Nephron (organoid): ENCODE measurements at regions not wholly inside any gene's neighbourhood (a gene's known extent, or its start where the extent isn't known, plus 50 kb on each side); places are given as distances from the start of the nearest gene placed in this dataset.
"Not testable (repeated sequence)": the region's sequence is repeated elsewhere in the genome, so short reads cannot be mapped to it uniquely, and the experiment has no call there.

Experiments
- H3K27ac Mint-ChIP-seq, 3 experiments: 2 replicates each; pipeline ENCODE4 v1.8.0; 2020; ENCODE audit warnings: mixed read lengths in 3 of 3, mild to moderate bottlenecking in 2 of 3, moderate library complexity in 1 of 3
- H3K27me3 Mint-ChIP-seq: 2 replicates; pipeline ENCODE4 v1.8.0; 2021; ENCODE audit warnings: low read depth, mild to moderate bottlenecking, moderate library complexity, mixed read lengths
- H3K36me3 Mint-ChIP-seq: 2 replicates; pipeline ENCODE4 v1.8.0; 2020; ENCODE audit warnings: low read depth, mixed read lengths
- H3K4me1 Mint-ChIP-seq: 2 replicates; pipeline ENCODE4 v1.8.0; 2020; ENCODE audit warnings: mixed read lengths
- H3K4me3 Mint-ChIP-seq, 3 experiments: 2 replicates each; pipeline ENCODE4 v1.8.0; 2020; ENCODE audit warnings: mild to moderate bottlenecking in 3 of 3, mixed read lengths in 3 of 3, moderate library complexity in 2 of 3
- H3K9me3 Mint-ChIP-seq: 2 replicates; pipeline ENCODE4 v1.8.0; 2020; ENCODE audit warnings: mixed read lengths
- TF ChIP-seq, protein P1 (sequence below), 3 experiments: fragments of 200-600 bp; sonication (generic); IDR thresholded peaks; one replicate each; pipeline ENCODE4 v1.5.0; 2021; ENCODE audit warnings: antibody characterized with exemption in 3 of 3; ENCODE audit not compliant: unreplicated experiment in 3 of 3

DNA sequence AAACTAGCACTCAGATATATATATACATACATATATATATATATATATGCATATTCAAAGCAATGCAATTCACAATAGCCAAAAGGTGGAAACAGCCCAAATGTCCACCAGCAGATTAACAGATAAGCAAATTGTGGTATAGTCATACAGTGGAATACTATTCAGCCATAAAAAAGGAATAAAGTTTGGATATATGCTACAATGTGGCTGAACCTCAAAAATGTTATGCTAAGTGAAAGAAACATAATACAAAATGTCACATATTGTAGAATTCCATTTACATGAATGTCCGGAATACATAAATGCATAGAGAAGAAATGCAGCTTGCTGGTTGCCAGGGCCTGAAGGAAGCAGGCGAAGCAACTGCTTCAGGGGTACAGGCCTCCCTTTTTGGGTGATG lies 143.4 kb downstream of the ATPSCKMT start:
- no peaks in the 10 kb centered on the region for H3K36me3 Mint-ChIP-seq
- no peak overlapping the region for H3K27ac Mint-ChIP-seq

DNA sequence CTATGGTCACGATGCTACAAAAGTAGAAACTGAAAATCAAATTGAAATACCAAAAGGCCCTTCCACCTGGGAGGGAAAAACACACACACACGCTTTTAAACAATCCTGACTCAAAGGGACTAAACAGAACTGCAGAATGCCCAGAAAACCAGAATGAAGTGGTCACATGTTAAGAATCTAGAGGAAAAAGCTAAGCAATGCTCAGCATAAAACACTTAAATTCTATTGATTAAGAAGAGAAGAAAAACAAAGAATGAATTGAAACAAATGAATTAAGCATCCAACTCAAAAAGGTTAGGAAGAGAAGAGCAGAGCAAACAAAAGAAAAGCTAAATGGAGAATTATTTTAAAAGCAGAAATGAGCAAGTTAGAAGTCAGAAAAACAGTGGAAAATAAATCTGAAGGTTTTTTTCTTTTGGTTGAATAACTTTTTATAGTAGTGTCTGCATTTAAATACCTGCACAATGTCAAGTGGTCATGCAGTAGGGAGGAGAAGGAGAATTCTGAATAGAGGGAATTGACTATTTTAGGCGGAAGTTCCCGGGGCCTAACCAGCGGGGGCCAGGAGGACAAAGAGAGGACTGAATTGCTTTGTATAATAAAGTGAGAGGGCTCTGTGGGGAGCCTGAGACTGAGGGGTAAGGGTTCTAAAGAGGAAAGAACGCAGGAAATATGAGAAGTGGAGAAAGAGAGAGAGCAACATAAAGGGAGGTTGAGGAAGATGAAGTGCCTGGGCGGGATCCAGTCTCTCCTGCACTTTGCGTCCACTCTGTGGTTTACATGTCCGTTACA lies 146.8 kb downstream of the ATPSCKMT start:
- peaks cover 3% of the 10 kb centered on the region for H3K36me3 Mint-ChIP-seq
- no peaks in the 10 kb centered on the region for H3K27me3 Mint-ChIP-seq
- TF ChIP-seq, protein P1, sequence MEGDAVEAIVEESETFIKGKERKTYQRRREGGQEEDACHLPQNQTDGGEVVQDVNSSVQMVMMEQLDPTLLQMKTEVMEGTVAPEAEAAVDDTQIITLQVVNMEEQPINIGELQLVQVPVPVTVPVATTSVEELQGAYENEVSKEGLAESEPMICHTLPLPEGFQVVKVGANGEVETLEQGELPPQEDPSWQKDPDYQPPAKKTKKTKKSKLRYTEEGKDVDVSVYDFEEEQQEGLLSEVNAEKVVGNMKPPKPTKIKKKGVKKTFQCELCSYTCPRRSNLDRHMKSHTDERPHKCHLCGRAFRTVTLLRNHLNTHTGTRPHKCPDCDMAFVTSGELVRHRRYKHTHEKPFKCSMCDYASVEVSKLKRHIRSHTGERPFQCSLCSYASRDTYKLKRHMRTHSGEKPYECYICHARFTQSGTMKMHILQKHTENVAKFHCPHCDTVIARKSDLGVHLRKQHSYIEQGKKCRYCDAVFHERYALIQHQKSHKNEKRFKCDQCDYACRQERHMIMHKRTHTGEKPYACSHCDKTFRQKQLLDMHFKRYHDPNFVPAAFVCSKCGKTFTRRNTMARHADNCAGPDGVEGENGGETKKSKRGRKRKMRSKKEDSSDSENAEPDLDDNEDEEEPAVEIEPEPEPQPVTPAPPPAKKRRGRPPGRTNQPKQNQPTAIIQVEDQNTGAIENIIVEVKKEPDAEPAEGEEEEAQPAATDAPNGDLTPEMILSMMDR (IDR thresholded peaks at IDR 0.05; ENCODE audit: unreplicated experiment in 3 of 3), result no peak
- peak overlapping the region in 1 of 3 experiments; percentile 52 for H3K27ac Mint-ChIP-seq
- no peak overlapping the region for H3K4me3 Mint-ChIP-seq
- no peaks in the 10 kb centered on the region for H3K4me1 Mint-ChIP-seq
- H3K9me3 Mint-ChIP-seq, result peaks cover 22% of the 10 kb centered on the region

More for the DNA sequence above, 143.4 kb downstream of the ATPSCKMT start:
- TF ChIP-seq, protein P1 (IDR thresholded peaks at IDR 0.05; ENCODE audit: unreplicated experiment in 3 of 3), result no peak
- Mint-ChIP-seq H3K27me3 (peaks cover 5% of the 10 kb centered on the region), H3K4me3 (no peak overlapping the region), H3K9me3 (peaks cover 5% of the 10 kb centered on the region), H3K4me1 (no peaks in the 10 kb centered on the region)

- not testable (repeated sequence) for H3K27me3 Mint-ChIP-seq, H3K27ac Mint-ChIP-seq, H3K4me3 Mint-ChIP-seq, H3K36me3 Mint-ChIP-seq, H3K4me1 Mint-ChIP-seq
- peaks cover 22% of the 10 kb centered on the region for H3K9me3 Mint-ChIP-seq
Measured at GRCh38 chr5:10102235-10102634, 147.5 kb downstream of the ATPSCKMT start.

DNA sequence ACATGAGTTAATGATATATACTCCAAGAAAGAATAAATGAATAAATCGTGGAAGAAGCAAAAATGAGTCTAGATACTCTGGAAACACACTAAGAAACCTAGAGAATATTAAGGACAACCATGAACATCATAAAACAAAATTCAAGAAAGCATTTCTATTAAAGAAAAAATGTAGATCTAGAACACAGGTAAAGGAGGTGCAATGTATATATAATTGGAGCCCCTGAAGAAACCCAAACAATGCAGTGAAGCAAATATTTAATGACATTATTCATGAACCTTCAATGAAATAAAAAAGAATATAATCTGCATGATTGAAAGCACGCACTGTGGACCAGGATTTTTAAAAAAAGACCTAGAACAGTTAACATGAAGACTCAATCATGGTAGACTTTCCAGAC lies 150.1 kb downstream of the ATPSCKMT start:
- H3K27ac Mint-ChIP-seq, result no peak overlapping the region
- H3K27me3 Mint-ChIP-seq, result no peaks in the 10 kb centered on the region
- no peaks in the 10 kb centered on the region for H3K4me1 Mint-ChIP-seq
- peaks cover 40% of the 10 kb centered on the region for H3K9me3 Mint-ChIP-seq
- TF ChIP-seq, protein P1 (IDR thresholded peaks at IDR 0.05; ENCODE audit: unreplicated experiment in 3 of 3), result no peak
- H3K4me3 Mint-ChIP-seq, result no peak overlapping the region
- peaks cover 3% of the 10 kb centered on the region for H3K36me3 Mint-ChIP-seq

- no peak overlapping the region for H3K27ac Mint-ChIP-seq
- H3K4me3 Mint-ChIP-seq, result no peak overlapping the region
- H3K9me3 Mint-ChIP-seq, result peaks cover 41% of the 10 kb centered on the region
- TF ChIP-seq, protein P1 (IDR thresholded peaks at IDR 0.05; ENCODE audit: unreplicated experiment in 3 of 3), result no peak
- no peaks in the 10 kb centered on the region for H3K36me3 Mint-ChIP-seq
- no peaks in the 10 kb centered on the region for H3K4me1 Mint-ChIP-seq
- H3K27me3 Mint-ChIP-seq, result peaks cover 4% of the 10 kb centered on the region
Measured at GRCh38 chr5:10091701-10092100, 158.0 kb downstream of the ATPSCKMT start.

GRCh38 chr5:10090074-10090473 lies 159.6 kb downstream of the ATPSCKMT start:
- no peaks in the 10 kb centered on the region for H3K36me3 Mint-ChIP-seq
- no peak overlapping the region for H3K27ac Mint-ChIP-seq
- no peaks in the 10 kb centered on the region for H3K4me1 Mint-ChIP-seq
- H3K9me3 Mint-ChIP-seq, result peaks cover 29% of the 10 kb centered on the region
- H3K4me3 Mint-ChIP-seq, result no peak overlapping the region
- TF ChIP-seq, protein P1 (IDR thresholded peaks at IDR 0.05; ENCODE audit: unreplicated experiment in 3 of 3), result no peak
- peaks cover 4% of the 10 kb centered on the region for H3K27me3 Mint-ChIP-seq
